Chondrocyte (in vitro differentiated cells): ENCODE measurements at regions not wholly inside any gene's neighbourhood (a gene's known extent, or its start where the extent isn't known, plus 50 kb on each side); places are given as distances from the start of the nearest gene placed in this dataset.
A peak's percentile ranks its signal among the peaks of the same experiment; 100 is the strongest.
"Not testable (repeated sequence)": the region's sequence is repeated elsewhere in the genome, so short reads cannot be mapped to it uniquely, and the experiment has no call there.

ENCODE experiments used
- DNase-seq: peaks from one replicate; pipeline ENCODE4 v3.0.0; 2021; ENCODE audit warnings: mixed read lengths, low spot score
- H3K27ac Mint-ChIP-seq: one replicate; pipeline ENCODE4 v1.8.0; 2021; ENCODE audit warnings: mild to moderate bottlenecking, moderate library complexity, mixed read lengths; ENCODE audit not compliant: unreplicated experiment
- H3K27me3 Mint-ChIP-seq: 2 replicates; pipeline ENCODE4 v1.8.0; 2021; ENCODE audit warnings: low read depth, mixed read lengths
- H3K36me3 Mint-ChIP-seq: 2 replicates; pipeline ENCODE4 v1.8.0; 2021; ENCODE audit warnings: low read depth, mixed read lengths
- H3K4me1 Mint-ChIP-seq: 2 replicates; pipeline ENCODE4 v1.8.0; 2021; ENCODE audit warnings: low read depth, mild to moderate bottlenecking, mixed read lengths
- H3K4me3 Mint-ChIP-seq: one replicate; pipeline ENCODE4 v1.8.0; 2021; ENCODE audit warnings: mild to moderate bottlenecking, moderate library complexity, mixed read lengths; ENCODE audit not compliant: unreplicated experiment
- H3K9me3 Mint-ChIP-seq: 2 replicates; pipeline ENCODE4 v1.8.0; 2021; ENCODE audit warnings: low read depth, mixed read lengths
- TF ChIP-seq, protein P1 (sequence below): fragments of 200-600 bp; sonication (generic); IDR thresholded peaks from 2 replicates; pipeline ENCODE4 v1.5.0; 2021; ENCODE audit warnings: antibody characterized with exemption, mild to moderate bottlenecking, moderate library complexity

DNA sequence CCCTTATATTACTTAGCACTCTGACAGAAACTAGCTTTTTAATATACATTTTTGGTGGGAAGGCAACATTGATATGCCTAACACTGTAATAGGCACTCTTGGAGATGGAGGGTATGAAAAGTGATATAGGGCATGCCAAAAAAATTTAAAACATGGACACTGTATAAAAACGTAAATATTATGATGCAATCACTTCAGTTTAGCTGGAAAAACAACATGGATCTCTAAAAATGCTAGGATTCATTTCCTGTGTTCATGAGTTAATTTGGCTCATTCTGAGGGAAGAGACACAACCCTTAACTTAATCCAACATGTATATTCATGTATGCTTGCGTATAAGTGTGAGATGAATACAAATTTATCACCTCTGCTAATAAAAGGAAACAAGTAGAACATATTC, 157.3 kb upstream of the TFAP2D start:
- Mint-ChIP-seq H3K4me3 (no peak overlapping the region), H3K4me1 (no peaks in the 10 kb centered on the region), H3K36me3 (no peaks in the 10 kb centered on the region), H3K27me3 (peaks cover 5% of the 10 kb centered on the region), H3K27ac (no peak overlapping the region), H3K9me3 (no peaks in the 10 kb centered on the region)
- DNase-seq: no peak
- TF ChIP-seq, protein P1, sequence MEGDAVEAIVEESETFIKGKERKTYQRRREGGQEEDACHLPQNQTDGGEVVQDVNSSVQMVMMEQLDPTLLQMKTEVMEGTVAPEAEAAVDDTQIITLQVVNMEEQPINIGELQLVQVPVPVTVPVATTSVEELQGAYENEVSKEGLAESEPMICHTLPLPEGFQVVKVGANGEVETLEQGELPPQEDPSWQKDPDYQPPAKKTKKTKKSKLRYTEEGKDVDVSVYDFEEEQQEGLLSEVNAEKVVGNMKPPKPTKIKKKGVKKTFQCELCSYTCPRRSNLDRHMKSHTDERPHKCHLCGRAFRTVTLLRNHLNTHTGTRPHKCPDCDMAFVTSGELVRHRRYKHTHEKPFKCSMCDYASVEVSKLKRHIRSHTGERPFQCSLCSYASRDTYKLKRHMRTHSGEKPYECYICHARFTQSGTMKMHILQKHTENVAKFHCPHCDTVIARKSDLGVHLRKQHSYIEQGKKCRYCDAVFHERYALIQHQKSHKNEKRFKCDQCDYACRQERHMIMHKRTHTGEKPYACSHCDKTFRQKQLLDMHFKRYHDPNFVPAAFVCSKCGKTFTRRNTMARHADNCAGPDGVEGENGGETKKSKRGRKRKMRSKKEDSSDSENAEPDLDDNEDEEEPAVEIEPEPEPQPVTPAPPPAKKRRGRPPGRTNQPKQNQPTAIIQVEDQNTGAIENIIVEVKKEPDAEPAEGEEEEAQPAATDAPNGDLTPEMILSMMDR: no peak

DNA sequence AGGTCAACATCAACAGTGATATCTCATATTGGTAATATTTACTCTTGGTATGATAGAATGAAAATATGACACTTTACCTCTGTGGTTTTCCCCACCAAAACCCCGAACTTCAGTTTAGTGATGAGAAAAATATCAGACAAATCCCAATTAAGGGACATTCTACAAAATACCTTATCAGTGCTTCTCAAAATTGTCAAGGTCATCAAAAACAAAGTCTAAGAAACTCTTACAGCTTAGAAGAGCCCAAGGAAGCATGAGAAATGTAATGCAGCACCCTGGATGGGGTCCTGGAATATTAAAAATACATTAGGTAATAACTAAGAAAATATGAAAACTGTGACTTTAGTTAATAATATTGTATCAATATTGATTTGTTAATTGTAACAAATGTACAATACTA, 148.3 kb upstream of the TFAP2D start:
- Mint-ChIP-seq H3K27me3 (peaks cover 1% of the 10 kb centered on the region), H3K27ac (no peak overlapping the region), H3K36me3 (no peaks in the 10 kb centered on the region), H3K4me3 (no peak overlapping the region), H3K4me1 (no peaks in the 10 kb centered on the region), H3K9me3 (no peaks in the 10 kb centered on the region)
- TF ChIP-seq, protein P1: no peak
- no peak for DNase-seq

DNA sequence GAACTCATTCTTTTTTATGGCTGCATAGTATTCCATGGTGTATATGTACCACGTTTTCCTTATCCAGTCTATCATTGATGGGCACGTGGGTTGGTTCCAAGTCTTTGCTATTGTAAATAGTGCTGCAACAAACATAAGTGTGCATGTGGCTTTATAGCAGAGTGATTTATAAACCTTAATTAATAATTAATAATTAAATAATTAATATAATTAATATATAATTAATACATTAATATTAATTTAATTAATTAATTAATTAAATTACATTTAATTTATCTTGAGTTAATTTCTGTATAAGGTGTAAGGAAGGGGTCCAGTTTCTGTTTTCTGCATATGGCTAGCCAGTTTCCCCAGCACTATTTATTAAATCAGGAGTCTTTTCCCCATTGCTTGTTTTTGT, 142.1 kb upstream of the TFAP2D start:
- DNase-seq, H3K27ac Mint-ChIP-seq: not testable (repeated sequence)

GRCh38 chr6:50585441-50586330, 127.6 kb upstream of the TFAP2D start:
- Mint-ChIP-seq H3K36me3 (no peaks in the 10 kb centered on the region), H3K4me3 (no peak overlapping the region), H3K27me3 (peaks cover 4% of the 10 kb centered on the region), H3K9me3 (no peaks in the 10 kb centered on the region), H3K4me1 (no peaks in the 10 kb centered on the region), H3K27ac (no peak overlapping the region)
- TF ChIP-seq, protein P1: no peak
- peak; percentile 68 for DNase-seq

More for the DNA sequence above, 142.1 kb upstream of the TFAP2D start:
- not testable (repeated sequence) for H3K36me3 Mint-ChIP-seq, H3K27me3 Mint-ChIP-seq, H3K4me1 Mint-ChIP-seq, H3K4me3 Mint-ChIP-seq
- H3K9me3 Mint-ChIP-seq: peaks cover 10% of the 10 kb centered on the region

DNA sequence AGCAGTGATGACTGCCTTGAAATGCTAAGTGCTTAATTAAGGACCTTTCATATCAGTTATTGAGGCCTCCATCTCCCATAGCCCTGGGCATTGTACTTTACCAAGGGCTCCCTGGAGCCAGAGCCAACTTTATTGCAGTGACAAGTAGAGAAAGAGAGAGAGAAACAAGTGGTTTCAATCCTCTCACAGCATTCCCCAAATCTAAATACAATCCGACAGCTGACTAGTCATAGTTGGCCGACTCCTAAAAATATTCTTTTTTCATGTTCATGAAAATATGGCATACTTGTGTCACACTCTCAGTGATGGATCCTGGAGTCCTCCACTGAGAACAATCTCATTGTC, 127.0 kb upstream of the TFAP2D start:
- Mint-ChIP-seq H3K36me3 (no peaks in the 10 kb centered on the region), H3K27ac (no peak overlapping the region), H3K9me3 (no peaks in the 10 kb centered on the region), H3K27me3 (peaks cover 5% of the 10 kb centered on the region), H3K4me3 (no peak overlapping the region), H3K4me1 (no peaks in the 10 kb centered on the region)
- no peak for DNase-seq
- TF ChIP-seq, protein P1: no peak
